Body of pancreas (tissue), 4 donors: ENCODE measurements at regions not wholly inside any gene's neighbourhood (a gene's known extent, or its start where the extent isn't known, plus 50 kb on each side); places are given as distances from the start of the nearest gene placed in this dataset.

Experiments used
- CTCF ChIP-seq, 7 experiments: fragments of 450-650 bp in 4 of 7; fragments of 200-600 bp in 3 of 7; sonication (generic) in 3 of 7; IDR thresholded peaks; one replicate each; pipeline ENCODE4 v1.5.1; 2016 to 2019; ENCODE audit warnings: antibody characterized with exemption in 7 of 7
- POLR2A ChIP-seq, 3 donors: fragments of 450-650 bp; IDR thresholded peaks; one replicate each; pipeline ENCODE4 v1.6.1; 2016; ENCODE audit warnings: antibody characterized with exemption in 3 of 3, mild to moderate bottlenecking in 2 of 3

GRCh38 chr3:65262548-65262947 lies 574.7 kb upstream of the ADAMTS9 start:
- TF ChIP-seq CTCF (IDR thresholded peaks at IDR 0.05) (no peak), POLR2A (IDR thresholded peaks at IDR 0.05) (no peak)
